GM18861 (cell line): ENCODE measurements at regions not wholly inside any gene's neighbourhood (a gene's known extent, or its start where the extent isn't known, plus 50 kb on each side); places are given as distances from the start of the nearest gene placed in this dataset.
"Not testable (repeated sequence)": the region's sequence is repeated elsewhere in the genome, so short reads cannot be mapped to it uniquely, and the experiment has no call there.

Experiments used
- ATAC-seq: cut with Tn5 transposase; IDR thresholded peaks from one replicate; pipeline ENCODE4 v1.9.1; 2021; ENCODE audit not compliant: unreplicated experiment

- no peak for ATAC-seq
Observed at GRCh38 chr7:85686401-85687181, 499.7 kb upstream of the SEMA3D start.

GRCh38 chr7:85685901-85686300, 499.0 kb upstream of the SEMA3D start:
- ATAC-seq, result no peak

GRCh38 chr7:85682833-85683620, 496.2 kb upstream of the SEMA3D start:
- no peak for ATAC-seq

GRCh38 chr7:85681241-85681640, 494.4 kb upstream of the SEMA3D start:
- ATAC-seq, result no peak

DNA sequence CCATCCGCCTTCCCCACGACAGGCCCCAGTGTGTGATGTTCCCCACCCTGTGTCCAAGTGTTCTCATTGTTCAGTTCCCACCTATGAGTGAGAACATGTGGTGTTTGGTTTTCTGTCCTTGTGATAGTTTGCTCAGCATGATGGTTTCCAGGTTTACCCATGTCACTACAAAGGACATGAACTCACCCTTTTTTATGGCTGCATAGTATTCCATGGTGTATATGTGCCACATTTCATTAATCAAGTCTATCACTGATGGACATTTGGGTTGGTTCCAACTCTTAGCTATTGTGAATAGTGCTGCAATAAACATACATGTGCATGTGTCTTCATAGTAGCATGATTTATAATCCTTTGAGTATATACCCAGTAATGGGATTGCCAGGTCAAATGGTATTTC, 488.2 kb upstream of the SEMA3D start:
- not testable (repeated sequence) for ATAC-seq

GRCh38 chr7:85673876-85674275, 487.0 kb upstream of the SEMA3D start:
- no peak for ATAC-seq

GRCh38 chr7:85669225-85669624, 482.4 kb upstream of the SEMA3D start:
- ATAC-seq, result no peak

GRCh38 chr7:85664341-85664740, 477.5 kb upstream of the SEMA3D start:
- no peak for ATAC-seq

DNA sequence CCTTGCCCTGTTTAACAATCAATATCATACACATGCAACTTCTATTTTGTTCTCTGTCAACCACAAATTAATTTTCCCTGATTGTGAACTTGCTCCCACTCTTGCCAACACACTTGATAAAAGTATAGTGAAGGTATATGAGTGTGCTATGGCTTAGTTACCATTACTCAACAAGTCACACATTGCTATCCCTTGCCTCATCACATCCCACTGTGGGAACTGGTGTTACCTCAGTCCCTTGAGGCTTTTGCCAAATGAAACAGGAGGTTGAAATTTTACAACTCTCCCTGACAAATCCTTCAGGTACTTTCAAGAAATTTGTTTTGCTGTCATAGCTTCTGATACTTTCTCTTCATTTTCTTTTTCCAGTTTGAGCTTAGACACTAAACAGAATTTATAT, 472.5 kb upstream of the SEMA3D start:
- no peak for ATAC-seq

DNA sequence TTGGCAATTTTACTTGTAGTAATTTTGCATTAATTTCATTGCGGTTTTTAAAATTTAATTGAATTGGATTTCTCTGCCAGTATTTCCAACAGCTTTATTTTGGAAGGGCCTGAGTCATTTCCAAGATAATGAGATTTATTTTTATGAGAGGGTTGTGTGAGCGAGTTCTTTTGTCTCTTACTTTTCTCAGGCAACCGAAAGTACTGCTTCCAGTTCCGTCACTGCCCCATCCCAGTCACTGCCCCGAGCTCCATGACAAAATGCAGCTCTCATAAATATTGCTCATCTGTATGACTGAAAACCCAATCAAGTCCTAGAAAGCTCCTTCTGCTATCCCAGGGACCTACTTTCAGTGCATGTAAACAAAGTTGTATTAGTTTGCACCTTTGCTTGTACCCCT, 468.4 kb upstream of the SEMA3D start:
- ATAC-seq, result no peak

GRCh38 chr7:85644272-85644671, 457.4 kb upstream of the SEMA3D start:
- no peak for ATAC-seq

- ATAC-seq, result no peak
Observed at GRCh38 chr7:85641331-85641730, 454.5 kb upstream of the SEMA3D start.

- ATAC-seq, result no peak
Observed at GRCh38 chr7:85638394-85638793, 451.5 kb upstream of the SEMA3D start.

- ATAC-seq, result no peak
Observed at GRCh38 chr7:85634951-85635350, 448.1 kb upstream of the SEMA3D start.

DNA sequence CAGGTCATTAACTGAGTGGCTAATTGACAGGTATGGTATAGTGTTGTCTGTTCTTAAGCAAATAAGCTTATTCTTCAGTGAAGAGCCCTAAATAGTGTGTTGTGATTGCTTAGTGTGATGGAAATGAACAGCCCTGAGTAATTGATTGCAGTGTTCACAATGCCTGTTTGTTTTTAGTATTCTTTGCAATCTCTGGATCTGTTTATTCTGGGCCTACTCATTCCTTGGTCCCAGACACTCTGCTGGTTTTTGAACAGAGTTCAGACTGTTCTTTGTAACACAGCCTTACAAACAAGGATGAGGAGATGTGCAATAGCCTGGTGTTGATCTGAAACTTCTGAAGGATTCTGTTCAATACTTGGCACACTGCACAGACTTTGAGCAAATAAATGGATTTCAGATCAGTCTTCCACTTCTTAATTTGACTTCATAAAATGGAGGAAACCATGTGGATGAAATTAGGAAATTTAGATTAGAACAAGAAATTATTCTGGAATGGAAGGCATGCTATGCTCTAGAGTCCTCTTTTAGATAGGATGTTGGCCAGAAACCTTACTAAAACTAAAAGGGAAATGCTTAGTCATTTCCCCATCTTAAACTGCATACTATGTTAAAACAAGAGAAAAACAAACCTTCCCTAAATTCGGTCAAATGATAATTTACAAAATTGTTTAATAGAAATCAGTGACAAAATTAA, 444.2 kb upstream of the SEMA3D start:
- ATAC-seq, result no peak

DNA sequence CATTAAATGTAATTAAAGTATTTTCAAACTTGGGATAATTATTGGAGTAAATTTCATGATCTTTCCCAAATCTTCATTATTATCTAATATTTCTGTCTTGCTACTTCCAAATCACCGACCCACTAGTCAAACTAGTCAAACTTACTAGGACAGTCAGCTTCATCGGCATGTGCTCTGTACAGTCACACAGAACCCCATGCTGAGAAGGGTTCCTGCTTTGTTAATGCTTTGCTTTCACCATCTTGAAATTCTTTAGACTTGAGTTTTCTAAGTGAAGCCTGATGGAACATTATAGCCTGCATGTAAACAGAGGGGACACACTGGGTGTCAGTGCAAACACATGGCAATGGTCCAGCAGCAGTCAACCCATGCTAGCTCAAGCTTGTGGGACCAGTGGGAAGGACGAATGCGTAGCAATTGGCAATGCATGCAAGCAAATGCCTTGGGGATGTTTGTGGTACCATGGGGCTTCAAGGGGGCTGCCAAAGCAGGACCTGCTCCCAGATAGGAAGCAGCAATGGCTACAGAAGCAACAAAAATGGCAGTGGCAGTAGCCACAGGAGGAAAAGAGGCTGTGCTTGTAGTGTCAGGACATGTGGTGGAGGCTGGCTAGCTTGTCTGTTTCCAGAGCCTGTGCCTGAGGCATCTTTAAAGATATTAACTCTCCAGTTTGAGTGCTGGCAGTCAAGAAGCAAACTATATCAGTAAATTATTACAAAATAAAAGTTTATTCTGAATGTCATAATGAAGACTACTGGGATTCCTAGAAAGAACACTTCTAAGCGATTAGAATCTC, 441.1 kb upstream of the SEMA3D start:
- ATAC-seq, result no peak

GRCh38 chr7:85622059-85622458, 435.2 kb upstream of the SEMA3D start:
- no peak for ATAC-seq

- no peak for ATAC-seq
Observed at GRCh38 chr7:85620936-85621685, 434.3 kb upstream of the SEMA3D start.

- no peak for ATAC-seq
Observed at GRCh38 chr7:85619236-85619635, 432.4 kb upstream of the SEMA3D start.

- no peak for ATAC-seq
Observed at GRCh38 chr7:85614684-85615083, 427.8 kb upstream of the SEMA3D start.
